ENCODE measurements at regions not wholly inside any gene's neighbourhood (a gene's known extent, or its start where the extent isn't known, plus 50 kb on each side); places are given as distances from the start of the nearest gene placed in this dataset.
"Not testable (repeated sequence)": the region's sequence is repeated elsewhere in the genome, so short reads cannot be mapped to it uniquely, and the experiment has no call there.

DNA sequence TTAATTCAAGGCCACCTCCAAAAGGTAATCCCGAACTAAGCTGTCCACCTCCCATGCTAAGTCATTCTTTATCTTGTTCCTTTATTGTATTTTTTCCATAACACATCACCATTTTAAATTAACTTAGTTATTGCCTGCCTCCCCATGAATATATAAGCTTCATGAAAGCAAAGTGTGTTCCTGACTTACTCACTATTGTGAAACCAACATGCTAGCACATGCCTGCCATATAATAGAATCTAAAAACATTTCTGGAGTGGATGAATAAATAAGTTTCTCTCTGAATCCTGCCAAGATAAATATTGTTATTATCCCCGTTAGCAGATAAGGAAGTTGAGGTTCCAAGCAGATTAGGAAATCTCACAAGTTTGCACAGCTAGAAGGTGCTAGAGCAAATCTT lies 98.7 kb upstream of the RRN3 start:
- not testable (repeated sequence) for DNase-seq

DNA sequence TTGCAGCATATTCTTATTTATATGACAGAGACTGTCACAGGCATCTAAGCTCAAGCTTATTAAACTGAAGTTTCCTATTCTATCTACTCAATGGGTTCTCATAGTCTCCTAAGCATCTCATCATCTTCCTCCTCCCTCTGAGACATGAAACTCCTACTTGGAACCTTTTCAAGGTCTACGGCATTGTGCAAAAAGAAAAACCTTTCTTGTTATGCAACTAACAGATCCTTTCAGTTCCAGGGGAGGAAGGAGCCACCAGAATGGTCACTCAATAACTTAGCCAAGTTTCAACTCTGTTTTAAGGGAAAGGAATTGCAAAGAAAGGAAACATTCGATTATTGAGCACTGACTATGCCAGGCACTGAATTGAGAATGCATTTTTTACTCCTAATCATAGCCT lies 98.1 kb upstream of the RRN3 start:
- DNase-seq: not testable (repeated sequence)

- not testable (repeated sequence) for DNase-seq
These were observed 95.4 kb upstream of the RRN3 start for GRCh38 chr16:15189478-15189877.
